ENCODE measurements at regions not wholly inside any gene's neighbourhood (a gene's known extent, or its start where the extent isn't known, plus 50 kb on each side); places are given as distances from the start of the nearest gene placed in this dataset.

GRCh38 chr18:64765908-64766307 lies 617.0 kb upstream of the LINC00305 start:
- TF ChIP-seq CTCF (IDR thresholded peaks at IDR 0.05; ENCODE audit: borderline replicate concordance, extremely low read depth, low read length, poor library complexity, severe bottlenecking) (no peak), EZH2 (IDR thresholded peaks at IDR 0.05; ENCODE audit: borderline replicate concordance, low read depth, low read length, severe bottlenecking) (no peak)

Data from DND-41 (cell line).